GM21576 (cell line): ENCODE measurements at regions not wholly inside any gene's neighbourhood (a gene's known extent, or its start where the extent isn't known, plus 50 kb on each side); places are given as distances from the start of the nearest gene placed in this dataset.

ENCODE experiments used
- ATAC-seq: cut with Tn5 transposase; IDR thresholded peaks from one replicate; pipeline ENCODE4 v1.9.1; 2021; ENCODE audit warnings: mild to moderate bottlenecking, moderate library complexity; ENCODE audit not compliant: unreplicated experiment

DNA sequence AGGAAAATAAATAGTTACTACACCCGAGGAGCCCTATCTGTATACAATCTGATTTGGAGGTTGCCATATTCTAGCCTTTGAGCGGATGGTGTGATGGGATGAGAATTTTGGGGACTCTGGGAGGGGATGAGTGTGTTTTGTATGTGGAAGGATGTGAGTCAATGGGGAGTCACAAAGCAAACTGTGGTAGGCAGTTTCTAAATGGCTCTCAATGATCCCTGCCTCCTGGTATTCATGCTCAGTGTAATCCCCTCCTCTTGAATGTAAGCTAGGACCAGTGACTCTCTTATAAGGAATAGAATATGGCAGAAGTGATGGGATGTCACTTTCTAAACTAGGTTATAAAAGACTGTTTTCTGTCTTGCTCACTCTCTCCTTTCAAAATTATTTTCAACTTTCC, 205.7 kb upstream of the RIOK2 start:
- no peak for ATAC-seq

GRCh38 chr5:97400537-97400936, 217.5 kb upstream of the RIOK2 start:
- no peak for ATAC-seq

GRCh38 chr5:97405941-97406340, 222.9 kb upstream of the RIOK2 start:
- ATAC-seq = no peak

GRCh38 chr5:97406946-97407676, 224.1 kb upstream of the RIOK2 start:
- ATAC-seq = no peak

- no peak for ATAC-seq
These were observed 225.3 kb upstream of the RIOK2 start for GRCh38 chr5:97408331-97408730.

DNA sequence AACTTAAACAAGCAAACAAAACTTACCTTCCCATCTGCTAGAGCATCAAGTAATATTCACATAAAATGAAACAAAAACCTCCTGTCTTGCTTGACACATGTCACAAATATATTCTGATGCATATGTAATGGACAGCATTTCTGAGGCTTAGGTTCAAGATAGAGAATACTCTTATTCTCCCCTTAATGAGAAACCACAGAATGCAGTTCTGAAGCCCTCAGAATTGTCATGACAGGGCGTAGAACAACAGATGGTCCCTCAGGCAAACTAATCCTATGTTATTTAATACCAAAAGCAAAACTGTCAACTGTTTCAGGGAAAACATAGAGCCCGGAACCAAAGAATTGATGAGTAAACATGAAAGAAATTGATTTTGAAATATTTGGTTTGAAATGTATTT, 229.9 kb upstream of the RIOK2 start:
- no peak for ATAC-seq

DNA sequence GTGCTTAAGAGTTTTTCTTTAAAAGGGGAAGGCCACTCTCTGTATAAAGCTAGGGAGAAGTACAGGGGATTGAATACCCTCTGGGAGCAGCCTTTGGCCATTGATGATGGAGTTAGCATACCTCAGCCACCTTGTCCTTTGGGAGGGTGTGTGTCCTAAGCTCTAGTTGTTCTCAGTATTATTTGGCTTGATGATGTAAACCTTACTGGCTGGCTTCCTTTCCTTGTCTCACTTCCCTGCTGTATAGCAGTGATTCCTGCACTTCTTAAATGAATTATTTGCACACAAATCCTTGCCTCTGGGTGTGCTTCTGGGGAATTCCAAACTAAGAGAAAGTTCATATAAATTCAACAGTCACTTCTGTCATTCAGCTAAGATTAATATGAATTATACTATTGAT, 234.9 kb upstream of the RIOK2 start:
- no peak for ATAC-seq

- peak; percentile 68 for ATAC-seq
These were observed 235.4 kb upstream of the RIOK2 start for GRCh38 chr5:97418462-97418861.

DNA sequence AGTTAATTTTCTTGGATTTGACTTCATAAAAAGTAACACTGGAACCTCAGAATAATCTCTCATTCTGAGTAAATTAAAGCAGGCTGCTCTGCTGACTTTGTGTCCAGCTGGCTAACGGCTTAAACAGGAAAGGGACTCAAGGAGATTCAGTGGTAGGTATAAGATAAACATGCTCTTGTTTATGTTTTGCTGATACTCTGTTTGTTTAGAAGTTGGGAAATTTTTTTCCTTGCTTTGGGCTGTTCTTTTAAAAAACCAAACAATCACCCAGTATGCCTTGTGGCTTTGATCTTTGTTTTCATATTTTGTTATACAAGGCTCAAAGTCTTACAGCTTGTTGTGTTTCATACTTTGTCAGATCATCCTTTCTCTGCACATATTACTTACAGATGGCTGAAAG, 237.6 kb upstream of the RIOK2 start:
- no peak for ATAC-seq

- ATAC-seq = no peak
These were observed 239.6 kb upstream of the RIOK2 start for GRCh38 chr5:97422678-97423077.

DNA sequence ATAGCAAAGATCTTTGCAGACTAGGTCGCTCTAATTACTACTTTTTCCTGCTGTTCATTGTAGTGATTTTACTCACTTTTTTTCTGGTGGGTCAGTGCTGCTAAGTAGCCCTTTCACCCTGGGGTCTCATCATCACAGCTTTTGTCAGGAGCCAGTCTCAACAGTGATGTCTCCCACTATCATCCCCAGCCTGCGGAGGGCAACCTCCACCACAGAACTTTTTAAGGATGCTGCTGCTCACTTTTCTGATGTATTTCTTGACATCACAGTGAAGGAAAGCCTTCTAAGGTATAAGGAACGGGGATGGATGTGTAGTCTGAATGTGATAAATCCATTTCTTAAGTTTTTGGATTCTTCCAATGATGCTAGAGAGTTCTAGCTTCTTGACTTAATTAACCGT, 242.5 kb upstream of the RIOK2 start:
- ATAC-seq = peak; percentile 46

DNA sequence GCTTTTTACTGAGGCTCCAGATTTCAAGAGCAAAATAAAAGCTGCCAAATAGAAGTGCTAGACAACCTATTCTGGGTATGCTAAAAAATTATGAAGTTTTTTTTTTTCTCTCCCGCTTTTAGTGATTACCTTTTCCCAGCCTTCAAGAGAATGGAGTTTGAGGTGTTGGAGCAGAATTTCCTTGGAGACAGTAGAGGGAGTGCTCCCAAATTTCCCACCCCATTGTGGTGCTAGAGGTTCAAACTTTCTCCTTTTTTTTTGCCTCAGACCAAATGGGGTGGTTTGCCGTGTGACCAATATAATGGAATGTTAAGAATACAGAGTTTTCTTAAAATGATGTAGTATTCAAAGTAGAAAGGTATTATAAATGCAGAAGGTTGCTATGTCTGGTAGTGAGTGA, 244.2 kb upstream of the RIOK2 start:
- no peak for ATAC-seq

- no peak for ATAC-seq
These were observed 251.0 kb upstream of the RIOK2 start for GRCh38 chr5:97434021-97434420.

DNA sequence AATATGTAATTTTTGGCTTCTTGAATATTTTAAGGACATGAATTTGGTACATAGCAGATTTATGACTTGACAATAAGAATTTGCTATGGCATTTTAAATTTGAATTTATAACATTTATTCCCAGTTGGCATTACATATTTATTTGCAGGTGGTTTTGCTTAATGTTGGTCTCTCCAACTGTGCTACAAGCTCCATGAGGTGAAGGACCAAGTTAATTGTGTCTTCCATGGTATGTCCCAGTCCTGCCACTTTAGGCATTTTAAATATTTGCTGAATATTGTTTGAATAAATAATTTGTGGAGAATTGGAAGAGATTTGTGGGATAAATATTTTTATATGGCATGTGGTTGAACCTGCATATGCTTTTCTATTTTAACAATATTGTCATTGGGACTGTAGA, 253.4 kb upstream of the RIOK2 start:
- ATAC-seq = no peak

DNA sequence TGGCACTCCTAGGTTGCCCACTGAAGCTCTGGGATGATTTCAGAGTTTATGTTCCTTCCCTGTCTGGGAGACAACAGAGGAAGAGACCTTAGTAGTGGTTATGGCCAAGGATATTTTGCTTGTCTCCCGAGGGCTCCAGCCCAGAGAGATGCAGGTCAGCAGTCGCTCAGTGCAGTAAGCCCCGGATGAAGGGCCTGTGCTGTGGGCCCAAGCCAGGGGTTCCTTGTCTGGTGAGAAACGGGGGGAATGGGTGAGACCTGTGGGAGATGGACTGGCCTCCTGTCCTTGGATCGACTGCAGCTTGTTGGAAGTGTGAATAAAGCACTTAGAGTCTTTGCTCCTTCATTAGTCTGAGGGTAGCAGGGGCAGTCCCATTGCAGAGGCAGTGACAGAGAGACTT, 260.7 kb upstream of the RIOK2 start:
- no peak for ATAC-seq

- ATAC-seq = no peak
These were observed 266.1 kb upstream of the RIOK2 start for GRCh38 chr5:97449172-97449571.

- ATAC-seq = no peak
These were observed 269.6 kb upstream of the RIOK2 start for GRCh38 chr5:97452646-97453045.

- no peak for ATAC-seq
These were observed 270.2 kb upstream of the RIOK2 start for GRCh38 chr5:97453263-97453662.

DNA sequence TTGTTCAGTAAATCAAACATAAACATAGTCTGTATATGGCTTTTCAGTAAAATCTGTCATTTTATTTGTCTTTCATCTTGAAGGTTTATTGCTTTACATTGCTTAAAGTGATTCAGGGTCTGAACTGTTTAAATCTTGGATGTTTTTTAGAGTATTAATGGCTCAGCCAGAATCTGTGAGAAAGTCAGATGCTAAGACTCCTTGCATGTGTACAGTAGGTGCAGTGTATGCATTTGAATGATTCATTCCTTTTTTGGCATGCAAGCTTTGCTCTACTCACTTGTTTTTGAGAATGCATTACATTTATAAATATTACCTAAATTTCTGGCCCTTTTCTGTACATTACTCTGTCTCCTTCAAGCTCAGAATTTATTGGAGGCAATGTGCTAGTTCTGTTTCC, 271.0 kb upstream of the RIOK2 start:
- no peak for ATAC-seq

DNA sequence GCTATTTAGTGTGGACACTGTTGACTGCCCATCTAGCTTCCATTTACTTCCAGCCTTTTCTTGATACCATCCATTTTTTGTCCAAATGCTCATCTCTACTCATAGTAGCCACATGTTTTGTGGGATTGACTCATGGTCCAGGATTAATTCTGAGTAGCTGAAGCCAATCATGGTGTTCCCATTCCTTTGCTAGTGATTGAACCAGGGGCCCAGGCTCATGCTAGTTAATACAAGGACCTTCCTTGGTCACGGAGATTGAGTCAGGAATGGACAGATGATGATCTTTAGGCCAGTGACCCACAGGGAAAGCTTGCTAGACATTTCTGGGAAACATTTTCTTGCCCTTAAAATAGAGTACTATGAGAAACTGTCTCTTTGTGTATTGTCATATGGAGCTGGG, 272.9 kb upstream of the RIOK2 start:
- ATAC-seq = no peak

- ATAC-seq = peak; percentile 95
These were observed 275.8 kb upstream of the RIOK2 start for GRCh38 chr5:97458851-97459250.

- ATAC-seq = no peak
These were observed 288.9 kb upstream of the RIOK2 start for GRCh38 chr5:97471951-97472350.

DNA sequence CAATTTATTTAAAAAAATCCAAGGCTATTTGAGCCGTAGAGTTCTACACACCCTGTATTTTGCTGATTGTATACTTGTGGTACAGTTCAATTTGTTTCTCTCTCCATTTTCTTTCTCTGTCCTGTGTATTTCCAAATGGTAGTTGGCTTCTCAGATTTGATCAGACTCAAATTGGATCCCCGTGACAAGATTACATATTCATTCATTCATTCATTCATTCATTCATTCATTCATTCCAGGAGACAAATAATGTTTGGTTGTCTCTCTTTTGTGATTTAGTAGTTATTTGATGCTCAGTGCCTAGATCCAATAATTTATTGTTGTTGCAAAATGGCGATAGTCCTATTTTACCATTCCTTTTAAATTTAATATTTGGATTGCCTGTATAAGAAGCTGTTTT, 292.8 kb upstream of the RIOK2 start:
- no peak for ATAC-seq
